PC-3 (cell line): ENCODE measurements at regions not wholly inside any gene's neighbourhood (a gene's known extent, or its start where the extent isn't known, plus 50 kb on each side); places are given as distances from the start of the nearest gene placed in this dataset.

Source experiments
- ATAC-seq: fragments of 200-7000 bp; cut with Tn5 transposase; 2 replicates; pipeline ENCODE4 v1.9.1; 2020; ENCODE audit warnings: mild to moderate bottlenecking, moderate library complexity
- BruUV-seq: library from RNA; stranded (reverse); fragments of 400-500 nt; replicated peaks from 2 replicates; lab custom pipeline; 2021; lab: Mats Ljungman, UMichigan
- CTCF ChIA-PET: fragments of 300-600 bp; sonication (Branson Sonifier 250); formaldehyde crosslinking; loops from one replicate; lab custom pipeline; 2022; ENCODE audit warnings: antibody characterized with exemption; lab: Charles Lee
- POLR2A ChIA-PET: fragments of 300-600 bp; sonication (Branson Sonifier 250); formaldehyde crosslinking; loops from one replicate; lab custom pipeline; 2022; ENCODE audit warnings: antibody characterized with exemption; ENCODE audit not compliant: unreplicated experiment; lab: Charles Lee
- DNase-seq: peaks from one replicate; pipeline ENCODE4 v3.0.0-alpha.2; 2015
- H2AFZ ChIP-seq: fragments of 300-600 bp; sonication (generic); 2 replicates; pipeline ENCODE4 v1.6.0; 2016; ENCODE audit warnings: antibody characterized with exemption, low read length
- H3F3A ChIP-seq: fragments of 300-600 bp; sonication (generic); one replicate; pipeline ENCODE4 v1.6.0; 2017; ENCODE audit warnings: antibody characterized with exemption, low read length, control low read depth, mild to moderate bottlenecking; ENCODE audit not compliant: unreplicated experiment
- H3K27ac ChIP-seq: fragments of 300-600 bp; sonication (generic); 2 replicates; pipeline ENCODE4 v1.5.1; 2016; ENCODE audit warnings: mild to moderate bottlenecking, low read length
- H3K27me3 ChIP-seq: fragments of 300-600 bp; sonication (generic); 2 replicates; pipeline ENCODE4 v1.6.1; 2016; ENCODE audit warnings: low read length, mixed read lengths
- H3K36me3 ChIP-seq: fragments of 300-600 bp; sonication (generic); 2 replicates; pipeline ENCODE4 v1.6.1; 2016; ENCODE audit warnings: low read depth, mixed run types, low read length, mixed read lengths
- H3K4me1 ChIP-seq: fragments of 300-600 bp; sonication (generic); 2 replicates; pipeline ENCODE4 v1.5.1; 2016; ENCODE audit warnings: low read length; ENCODE audit not compliant: insufficient read depth
- H3K4me2 ChIP-seq: fragments of 300-600 bp; sonication (generic); 2 replicates; pipeline ENCODE4 v1.6.0; 2016; ENCODE audit warnings: low read length
- H3K4me3 ChIP-seq: fragments of 300-600 bp; sonication (generic); 2 replicates; pipeline ENCODE4 v1.5.1; 2016; ENCODE audit warnings: mild to moderate bottlenecking, low read length, mixed read lengths
- H3K79me2 ChIP-seq: fragments of 300-600 bp; sonication (generic); 2 replicates; pipeline ENCODE4 v1.6.1; 2017; ENCODE audit warnings: low read length, mixed read lengths
- H3K9ac ChIP-seq: fragments of 300-600 bp; sonication (generic); 2 replicates; pipeline ENCODE4 v1.6.0; 2016; ENCODE audit warnings: mild to moderate bottlenecking, low read length
- H3K9me2 ChIP-seq: fragments of 300-600 bp; sonication (generic); replicated peaks from 2 replicates; pipeline ENCODE4 v1.6.1; 2016; ENCODE audit warnings: mixed run types, low read length, mixed read lengths
- H3K9me3 ChIP-seq: fragments of 300-600 bp; sonication (generic); 2 replicates; pipeline ENCODE4 v1.6.1; 2016; ENCODE audit warnings: low read length, mixed read lengths
- H4K20me1 ChIP-seq: fragments of 300-600 bp; sonication (generic); 2 replicates; pipeline ENCODE4 v1.6.1; 2016; ENCODE audit warnings: low read length, mixed read lengths
- EZH2 ChIP-seq: fragments of 300-600 bp; sonication (generic); IDR thresholded peaks from one replicate; pipeline ENCODE4 v1.6.1; 2017; ENCODE audit warnings: antibody characterized with exemption, mild to moderate bottlenecking, low read length; ENCODE audit not compliant: unreplicated experiment
- EZH2phosphoT487 ChIP-seq: fragments of 300-600 bp; sonication (generic); IDR thresholded peaks from 2 replicates; pipeline ENCODE4 v1.6.1; 2018; ENCODE audit warnings: mild to moderate bottlenecking, antibody characterized with exemption, low read length, borderline replicate concordance
- intact Hi-C: fragments of 100-400 bp; cut with micrococcal nuclease; formaldehyde crosslinking; loops from 2 replicates; pipeline ENCODE4 v1.9.0; 2023
- TF ChIP-seq, protein P1 (sequence below): fragments of 300-600 bp; sonication (generic); conservative IDR thresholded peaks from 2 replicates; pipeline ENCODE4 v1.5.1; 2017; ENCODE audit warnings: antibody characterized with exemption, low read depth, mild to moderate bottlenecking, low read length

DNA sequence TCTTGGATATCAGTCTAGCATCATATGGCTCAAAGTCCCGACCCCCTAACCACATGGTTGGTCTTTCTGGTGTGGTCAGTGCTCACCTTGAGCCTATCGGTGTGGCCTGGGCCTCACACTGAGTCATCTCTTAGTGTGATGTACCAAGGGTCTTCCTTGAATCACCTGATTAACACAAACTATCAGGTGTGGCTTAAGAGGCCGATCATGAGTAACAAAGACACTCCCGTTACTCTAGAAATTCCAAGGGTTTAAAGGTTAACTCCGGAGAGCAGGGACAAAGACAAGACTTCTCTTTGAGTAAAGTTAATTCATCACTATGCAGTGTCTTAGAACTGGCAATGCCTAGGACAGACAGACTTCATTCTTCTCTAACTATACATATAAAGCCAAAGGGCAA, 52.3 kb upstream of the ARMC3 start:
- no TSS peak for BruUV-seq
- H3K4me1 ChIP-seq, result no peaks in the 10 kb centered on the region
- H3K79me2 ChIP-seq, result no peaks in the 10 kb centered on the region
- no peaks in the 10 kb centered on the region for H3K36me3 ChIP-seq
- no peaks in the 10 kb centered on the region for H3K9me2 ChIP-seq
- no peak overlapping the region for H3K9ac ChIP-seq
- no peaks in the 10 kb centered on the region for H3K9me3 ChIP-seq
- H4K20me1 ChIP-seq, result no peaks in the 10 kb centered on the region
- TF ChIP-seq EZH2phosphoT487 (no peak), EZH2 (no peak)
- TF ChIP-seq, protein P1, sequence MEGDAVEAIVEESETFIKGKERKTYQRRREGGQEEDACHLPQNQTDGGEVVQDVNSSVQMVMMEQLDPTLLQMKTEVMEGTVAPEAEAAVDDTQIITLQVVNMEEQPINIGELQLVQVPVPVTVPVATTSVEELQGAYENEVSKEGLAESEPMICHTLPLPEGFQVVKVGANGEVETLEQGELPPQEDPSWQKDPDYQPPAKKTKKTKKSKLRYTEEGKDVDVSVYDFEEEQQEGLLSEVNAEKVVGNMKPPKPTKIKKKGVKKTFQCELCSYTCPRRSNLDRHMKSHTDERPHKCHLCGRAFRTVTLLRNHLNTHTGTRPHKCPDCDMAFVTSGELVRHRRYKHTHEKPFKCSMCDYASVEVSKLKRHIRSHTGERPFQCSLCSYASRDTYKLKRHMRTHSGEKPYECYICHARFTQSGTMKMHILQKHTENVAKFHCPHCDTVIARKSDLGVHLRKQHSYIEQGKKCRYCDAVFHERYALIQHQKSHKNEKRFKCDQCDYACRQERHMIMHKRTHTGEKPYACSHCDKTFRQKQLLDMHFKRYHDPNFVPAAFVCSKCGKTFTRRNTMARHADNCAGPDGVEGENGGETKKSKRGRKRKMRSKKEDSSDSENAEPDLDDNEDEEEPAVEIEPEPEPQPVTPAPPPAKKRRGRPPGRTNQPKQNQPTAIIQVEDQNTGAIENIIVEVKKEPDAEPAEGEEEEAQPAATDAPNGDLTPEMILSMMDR, result no peak
- no peak overlapping the region for H2AFZ ChIP-seq
- no peak overlapping the region for H3K4me3 ChIP-seq
- ChIA-PET CTCF (no interaction called here), POLR2A (no interaction called here)
- no peak overlapping the region for H3K27ac ChIP-seq
- intact Hi-C loops, result no loop called here
- H3F3A ChIP-seq, result no peaks in the 10 kb centered on the region
- DNase-seq (no peak), ATAC-seq (no peak)
- H3K27me3 ChIP-seq, result no peaks in the 10 kb centered on the region
- no peak overlapping the region for H3K4me2 ChIP-seq

DNA sequence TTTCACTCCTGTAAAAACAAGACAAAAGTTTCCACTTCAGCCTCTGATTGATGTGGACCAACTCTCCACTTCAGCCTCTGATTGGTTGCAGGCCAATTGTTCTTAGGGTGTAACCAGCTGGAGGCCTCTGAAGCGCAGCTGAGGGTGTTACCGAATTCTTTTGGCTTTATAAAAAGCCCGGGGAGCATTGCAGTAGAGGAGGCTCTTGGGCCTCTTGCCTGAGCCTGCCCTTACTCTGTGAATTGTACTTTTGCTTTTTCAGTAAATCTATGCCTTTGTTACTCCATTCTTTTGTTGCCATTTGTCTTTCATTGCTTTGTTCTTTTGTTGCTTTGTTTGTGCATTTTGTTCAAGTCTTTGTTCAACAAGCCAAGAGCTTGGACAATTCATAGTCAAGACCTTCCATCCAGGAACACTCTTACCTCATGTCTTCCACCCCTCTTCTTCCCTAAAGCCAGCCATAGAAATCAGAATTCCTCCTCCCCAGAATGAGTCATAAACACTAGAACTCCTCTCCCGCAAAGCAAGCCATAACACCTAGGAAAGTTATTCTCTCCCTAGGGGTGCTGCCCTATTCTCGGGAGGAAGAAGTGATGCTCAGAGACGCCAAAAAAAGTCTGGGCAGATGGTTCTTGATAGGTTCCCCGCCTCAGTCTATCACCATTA, 53.5 kb upstream of the ARMC3 start:
- intact Hi-C loops, result no loop called here
- no peak for DNase-seq

More for the DNA sequence above, 53.5 kb upstream of the ARMC3 start:
- BruUV-seq, result no TSS peak
- Histone ChIP-seq H3K9ac (no peak overlapping the region), H3K9me3 (no peaks in the 10 kb centered on the region), H3K4me2 (no peak overlapping the region), H3F3A (no peaks in the 10 kb centered on the region), H3K9me2 (no peaks in the 10 kb centered on the region), H4K20me1 (no peaks in the 10 kb centered on the region), H3K79me2 (no peaks in the 10 kb centered on the region), H3K36me3 (no peaks in the 10 kb centered on the region), H2AFZ (no peak overlapping the region), H3K4me1 (no peaks in the 10 kb centered on the region), H3K27ac (no peak overlapping the region), H3K27me3 (no peaks in the 10 kb centered on the region), H3K4me3 (no peak overlapping the region)
- ChIA-PET CTCF (no interaction called here), POLR2A (no interaction called here)
- ATAC-seq, result no peak
- no peak for TF ChIP-seq EZH2phosphoT487
- TF ChIP-seq, protein P1, result no peak
- no peak for TF ChIP-seq EZH2
